GM18909 (cell line): ENCODE measurements at regions not wholly inside any gene's neighbourhood (a gene's known extent, or its start where the extent isn't known, plus 50 kb on each side); places are given as distances from the start of the nearest gene placed in this dataset.

Source experiments
- ATAC-seq: cut with Tn5 transposase; IDR thresholded peaks from one replicate; pipeline ENCODE4 v1.9.1; 2021; ENCODE audit warnings: mild to moderate bottlenecking; ENCODE audit not compliant: unreplicated experiment, poor library complexity

- no peak for ATAC-seq
Observed at GRCh38 chr16:76222087-76222486, 55.1 kb upstream of the CNTNAP4 start.

GRCh38 chr16:76222853-76223252 is 54.3 kb upstream of the CNTNAP4 start:
- no peak for ATAC-seq

- ATAC-seq: no peak
Observed at GRCh38 chr16:76226011-76226410, 51.2 kb upstream of the CNTNAP4 start.

GRCh38 chr16:76226481-76226880 is 50.7 kb upstream of the CNTNAP4 start:
- ATAC-seq: no peak
